PC-9 (cell line): ENCODE measurements at regions not wholly inside any gene's neighbourhood (a gene's known extent, or its start where the extent isn't known, plus 50 kb on each side); places are given as distances from the start of the nearest gene placed in this dataset.

Experiments
- BruUV-seq: library from RNA; stranded (reverse); fragments of 400-500 nt; replicated peaks from 2 replicates; lab custom pipeline; 2021; lab: Mats Ljungman, UMichigan
- CTCF ChIA-PET: fragments of 300-600 bp; sonication (Branson Sonifier 250); formaldehyde crosslinking; loops from one replicate; lab custom pipeline; 2022; ENCODE audit warnings: antibody characterized with exemption; lab: Charles Lee
- POLR2A ChIA-PET: fragments of 300-600 bp; sonication (Branson Sonifier 250); formaldehyde crosslinking; loops from one replicate; lab custom pipeline; 2022; ENCODE audit warnings: antibody characterized with exemption; ENCODE audit not compliant: unreplicated experiment; lab: Charles Lee
- DNase-seq, 2 experiments: peaks; one replicate each; pipeline versions ENCODE4 v3.0.0 to v3.0.0-alpha.2; 2015 to 2022; ENCODE audit warnings: mixed read lengths in 1 of 2
- H2AFZ ChIP-seq: fragments of 200-600 bp; sonication (generic); 2 replicates; pipeline ENCODE4 v1.8.1; 2017; ENCODE audit warnings: antibody characterized with exemption
- H3F3A ChIP-seq: fragments of 200-600 bp; sonication (generic); 2 replicates; pipeline ENCODE4 v1.8.1; 2017; ENCODE audit warnings: antibody characterized with exemption, mild to moderate bottlenecking, low read depth; ENCODE audit not compliant: insufficient read depth
- H3K27ac ChIP-seq: fragments of 200-600 bp; sonication (generic); 2 replicates; pipeline ENCODE4 v1.6.1; 2016; ENCODE audit warnings: mixed run types
- H3K27me3 ChIP-seq: fragments of 200-600 bp; sonication (generic); 2 replicates; pipeline ENCODE4 v1.6.1; 2016; ENCODE audit warnings: low read depth, mixed run types; ENCODE audit not compliant: insufficient read depth
- H3K36me3 ChIP-seq: fragments of 200-600 bp; sonication (generic); 2 replicates; pipeline ENCODE4 v1.6.1; 2016; ENCODE audit warnings: low read depth, mixed run types
- H3K4me1 ChIP-seq: fragments of 200-600 bp; sonication (generic); replicated peaks from 2 replicates; pipeline ENCODE4 v1.6.1; 2016; ENCODE audit warnings: mixed run types; ENCODE audit not compliant: insufficient read depth
- H3K4me2 ChIP-seq: fragments of 200-600 bp; sonication (generic); 2 replicates; pipeline ENCODE4 v1.6.1; 2017; ENCODE audit warnings: mixed run types
- H3K4me3 ChIP-seq: fragments of 200-600 bp; sonication (generic); 2 replicates; pipeline ENCODE4 v1.6.1; 2016; ENCODE audit warnings: mixed run types
- H3K79me2 ChIP-seq: fragments of 200-600 bp; sonication (generic); 2 replicates; pipeline ENCODE4 v1.6.1; 2017; ENCODE audit warnings: low read depth, mixed run types
- H3K9me2 ChIP-seq: fragments of 200-600 bp; sonication (generic); 2 replicates; pipeline ENCODE4 v1.8.1; 2017; ENCODE audit warnings: mild to moderate bottlenecking; ENCODE audit not compliant: insufficient read depth
- H3K9me3 ChIP-seq: fragments of 200-600 bp; sonication (generic); 2 replicates; pipeline ENCODE4 v1.8.1; 2016; ENCODE audit warnings: low read depth; ENCODE audit not compliant: insufficient read depth
- H4K20me1 ChIP-seq: fragments of 200-600 bp; sonication (generic); 2 replicates; pipeline ENCODE4 v1.8.1; 2017; ENCODE audit not compliant: insufficient read depth
- CTCF ChIP-seq: fragments of 200-600 bp; sonication (generic); conservative IDR thresholded peaks from 2 replicates; pipeline ENCODE4 v1.6.1; 2017; ENCODE audit warnings: mixed run types, antibody characterized with exemption, mild to moderate bottlenecking, moderate library complexity
- EZH2 ChIP-seq: fragments of 200-600 bp; sonication (generic); IDR thresholded peaks from 2 replicates; pipeline ENCODE4 v1.8.0; 2017; ENCODE audit warnings: antibody characterized with exemption, low read depth
- intact Hi-C: fragments of 100-400 bp; cut with micrococcal nuclease; formaldehyde crosslinking; loops from one replicate; pipeline ENCODE4 v1.10.0; 2022; ENCODE audit not compliant: unreplicated experiment

GRCh38 chr12:78746001-78746400 is 118.6 kb upstream of the SYT1 start:
- CTCF ChIA-PET, result no interaction called here
- DNase-seq, result no peak
- no peak overlapping the region for H2AFZ ChIP-seq
- no peaks in the 10 kb centered on the region for H4K20me1 ChIP-seq
- no peaks in the 10 kb centered on the region for H3K27me3 ChIP-seq
- no peaks in the 10 kb centered on the region for H3F3A ChIP-seq
- H3K79me2 ChIP-seq, result no peaks in the 10 kb centered on the region
- H3K4me3 ChIP-seq, result no peak overlapping the region
- no peaks in the 10 kb centered on the region for H3K4me1 ChIP-seq
- POLR2A ChIA-PET, result no interaction called here
- no peaks in the 10 kb centered on the region for H3K9me3 ChIP-seq
- no peak overlapping the region for H3K4me2 ChIP-seq
- H3K27ac ChIP-seq, result no peak overlapping the region
- intact Hi-C loops, result no loop called here
- no peaks in the 10 kb centered on the region for H3K9me2 ChIP-seq
- no TSS peak for BruUV-seq
- H3K36me3 ChIP-seq, result no peaks in the 10 kb centered on the region
- TF ChIP-seq EZH2 (no peak), CTCF (no peak)

DNA sequence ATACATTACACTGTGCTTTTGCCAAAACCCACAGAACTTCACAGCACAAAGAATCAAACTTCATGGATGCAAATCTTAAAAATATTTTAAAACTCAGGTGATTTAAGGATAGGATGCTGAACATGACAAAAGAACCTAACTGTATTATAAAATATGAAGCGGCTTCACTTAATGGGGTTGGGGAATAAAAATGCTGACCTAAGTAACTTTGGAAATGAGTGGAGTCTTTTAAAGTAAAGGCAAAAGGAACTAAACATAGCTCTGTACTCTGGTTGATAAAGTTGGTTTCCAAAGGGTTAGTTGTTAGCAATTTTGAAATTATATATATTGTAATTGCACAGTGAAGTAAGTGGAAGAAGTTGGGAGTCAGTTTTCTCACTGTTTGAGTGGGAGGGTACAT is 111.5 kb upstream of the SYT1 start:
- no peak for TF ChIP-seq EZH2
- TF ChIP-seq CTCF, result no peak
- intact Hi-C loops, result no loop called here
- ChIA-PET POLR2A (no interaction called here), CTCF (interaction anchor here (0.7 kb wide), 1 partner anchor 794 kb away, joined by 3 read pairs; no protein-coding TSS in a partner anchor)
- BruUV-seq, result no TSS peak
- no peaks in the 10 kb centered on the region for H4K20me1 ChIP-seq
- no peak for DNase-seq
- no peaks in the 10 kb centered on the region for H3K9me2 ChIP-seq
- H3K79me2 ChIP-seq, result no peaks in the 10 kb centered on the region
- no peaks in the 10 kb centered on the region for H3K4me1 ChIP-seq
- no peak overlapping the region for H3K4me2 ChIP-seq
- H3K27me3 ChIP-seq, result no peaks in the 10 kb centered on the region
- H3K36me3 ChIP-seq, result no peaks in the 10 kb centered on the region
- H3K4me3 ChIP-seq, result no peak overlapping the region
- H2AFZ ChIP-seq, result no peak overlapping the region
- H3F3A ChIP-seq, result no peaks in the 10 kb centered on the region
- no peaks in the 10 kb centered on the region for H3K9me3 ChIP-seq
- no peak overlapping the region for H3K27ac ChIP-seq

DNA sequence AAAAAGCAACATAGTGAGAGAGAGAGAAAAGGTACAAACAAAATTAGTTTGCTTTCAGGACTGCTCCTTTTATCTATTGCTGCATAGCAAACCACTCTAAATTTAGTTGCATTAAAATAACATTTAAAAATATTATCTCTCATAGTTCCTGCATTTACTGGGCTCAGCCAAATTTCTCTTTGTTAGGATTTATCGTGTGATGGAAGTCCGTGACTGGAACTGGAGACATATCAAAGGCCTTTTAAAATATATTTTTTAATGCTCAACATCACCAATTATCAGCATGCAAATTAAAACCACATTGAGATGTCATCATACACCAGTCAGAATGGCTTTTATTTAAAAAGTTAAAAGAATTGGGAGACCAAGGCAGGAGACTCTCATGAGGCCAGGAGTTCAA is 107.6 kb upstream of the SYT1 start:
- ChIA-PET POLR2A (no interaction called here), CTCF (no interaction called here)
- no TSS peak for BruUV-seq
- Histone ChIP-seq H3K4me1 (no peaks in the 10 kb centered on the region), H3K36me3 (no peaks in the 10 kb centered on the region), H3K27ac (no peak overlapping the region), H3K27me3 (no peaks in the 10 kb centered on the region), H4K20me1 (no peaks in the 10 kb centered on the region), H3K9me2 (no peaks in the 10 kb centered on the region), H3K9me3 (no peaks in the 10 kb centered on the region), H2AFZ (no peak overlapping the region), H3K79me2 (no peaks in the 10 kb centered on the region), H3F3A (no peaks in the 10 kb centered on the region), H3K4me3 (no peak overlapping the region), H3K4me2 (no peak overlapping the region)
- intact Hi-C loops, result no loop called here
- no peak for DNase-seq
- TF ChIP-seq CTCF (no peak), EZH2 (no peak)
